Endothelial cell of umbilical vein (primary cell): ENCODE measurements at regions not wholly inside any gene's neighbourhood (a gene's known extent, or its start where the extent isn't known, plus 50 kb on each side); places are given as distances from the start of the nearest gene placed in this dataset.

Experiments
- BruUV-seq: library from RNA; stranded (reverse); fragments of 400-500 nt; replicated peaks from 2 replicates; lab custom pipeline; 2021; lab: Mats Ljungman, UMichigan
- CTCF ChIA-PET: fragments of 300-600, 350-600 bp; sonication (Branson Sonifier 250); formaldehyde crosslinking; loops from one replicate; lab custom pipeline; 2021; ENCODE audit warnings: antibody characterized with exemption, inconsistent platforms; lab: Charles Lee
- POLR2A ChIA-PET: fragments of 300-600, 350-600 bp; sonication (Branson Sonifier 250); formaldehyde crosslinking; loops from one replicate; lab custom pipeline; 2021; ENCODE audit warnings: antibody characterized with exemption, inconsistent platforms; lab: Charles Lee
- DNase-seq: peaks from one replicate; pipeline ENCODE4 v3.0.0-alpha.2; 2011; ENCODE audit warnings: low read depth, low spot score
- FAIRE-seq: peaks from 2 replicates; lab custom pipeline; 2011; peaks lifted over from hg19 to GRCh38; lab: Jason Lieb, UNC
- H2AFZ ChIP-seq: 2 replicates; pipeline ENCODE4 v1.6.0; 2012; ENCODE audit warnings: low read depth, low read length, control low read depth, inconsistent platforms
- H3K27ac ChIP-seq: 2 replicates; pipeline ENCODE4 v1.5.1; 2011; ENCODE audit warnings: low read depth, mild to moderate bottlenecking, control low read depth, low read length, moderate library complexity; ENCODE audit not compliant: insufficient read depth
- H3K27me3 ChIP-seq, 2 experiments: 2 replicates each; pipeline versions ENCODE4 v1.6.0 to v1.6.1; 2011; ENCODE audit warnings: low read length in 2 of 2, mixed read lengths in 1 of 2; ENCODE audit not compliant: control insufficient read depth in 2 of 2, insufficient read depth in 2 of 2
- H3K36me3 ChIP-seq, 2 experiments: 2 replicates in 1 of 2; 3 replicates in 1 of 2; pipeline ENCODE4 v1.5.1; 2011; ENCODE audit warnings: low read length in 2 of 2, mild to moderate bottlenecking in 1 of 2, moderate library complexity in 1 of 2; ENCODE audit not compliant: control insufficient read depth in 2 of 2, insufficient read depth in 2 of 2; ENCODE audit errors: extremely low read depth in 1 of 2
- H3K4me1 ChIP-seq: 3 replicates; pipeline ENCODE4 v1.5.1; 2011; ENCODE audit warnings: mild to moderate bottlenecking, low read length; ENCODE audit not compliant: control insufficient read depth, insufficient read depth; ENCODE audit errors: extremely low read depth
- H3K4me2 ChIP-seq: 2 replicates; pipeline ENCODE4 v1.6.1; 2011; ENCODE audit warnings: low read length, control low read depth, mixed read lengths; ENCODE audit not compliant: insufficient read depth
- H3K4me3 ChIP-seq, 3 experiments: fragments of 200-600 bp in 1 of 3; sonication (generic), shearing (Covaris generic) in 1 of 3; replicated peaks in 1 of 3; 2 replicates each; pipeline ENCODE4 v1.5.1; 2011 to 2016; ENCODE audit warnings: control low read depth in 3 of 3, low read length in 3 of 3, mild to moderate bottlenecking in 2 of 3, inconsistent platforms in 1 of 3, low read depth in 1 of 3, moderate library complexity in 1 of 3; ENCODE audit not compliant: insufficient read depth in 1 of 3
- H3K79me2 ChIP-seq: 2 replicates; pipeline ENCODE4 v1.6.0; 2012; ENCODE audit warnings: low read length, inconsistent platforms; ENCODE audit not compliant: control insufficient read depth, insufficient read depth
- H3K9ac ChIP-seq: replicated peaks from 2 replicates; pipeline ENCODE3; 2011; ENCODE audit warnings: low read length, control low read depth; ENCODE audit not compliant: insufficient read depth; ENCODE audit errors: extremely low read depth
- H3K9me1 ChIP-seq: replicated peaks from 3 replicates; pipeline ENCODE4 v1.6.0; 2011; ENCODE audit warnings: mild to moderate bottlenecking, low read length; ENCODE audit not compliant: control insufficient read depth, insufficient read depth; ENCODE audit errors: extremely low read depth
- H3K9me3 ChIP-seq: replicated peaks from 2 replicates; pipeline ENCODE4 v1.5.1; 2012; ENCODE audit warnings: low read length, inconsistent platforms; ENCODE audit not compliant: control insufficient read depth, insufficient read depth
- H4K20me1 ChIP-seq: replicated peaks from 2 replicates; pipeline ENCODE3; 2011; ENCODE audit warnings: mild to moderate bottlenecking, low read length; ENCODE audit not compliant: control insufficient read depth, insufficient read depth; ENCODE audit errors: extremely low read depth
- EZH2 ChIP-seq: IDR thresholded peaks from 2 replicates; pipeline ENCODE4 v1.6.1; 2012; ENCODE audit warnings: borderline replicate concordance, low read depth, mild to moderate bottlenecking, moderate library complexity, low read length, inconsistent platforms; ENCODE audit not compliant: severe bottlenecking
- FOS ChIP-seq: IDR thresholded peaks from 2 replicates; pipeline ENCODE4 v1.6.1; 2011; ENCODE audit warnings: mild to moderate bottlenecking, low read length, moderate library complexity, borderline replicate concordance; ENCODE audit not compliant: insufficient read depth
- GATA2 ChIP-seq: IDR thresholded peaks from 2 replicates; pipeline ENCODE4 v1.7.0; 2011; ENCODE audit warnings: low read depth, mild to moderate bottlenecking, moderate library complexity, mixed read lengths, low read length; ENCODE audit not compliant: insufficient read length, insufficient read depth
- MYC ChIP-seq: IDR thresholded peaks from one replicate; pipeline ENCODE4 v1.6.1; 2011; ENCODE audit warnings: mild to moderate bottlenecking, low read depth, low read length
- dilution Hi-C: fragments of 300-500 bp; cut with MboI; formaldehyde crosslinking; loops from one replicate; pipeline ENCODE4 v1.15.0; 2019; ENCODE audit warnings: low sequenced_read_pairs; ENCODE audit not compliant: extremely low pct_ligation_motif_present
- intact Hi-C: fragments of 100-400 bp; cut with micrococcal nuclease; formaldehyde crosslinking; loops from one replicate; pipeline ENCODE4 v1.10.0; 2022
- TF ChIP-seq, protein P1 (sequence below), 2 donors: IDR thresholded peaks; 1 replicate in 1 of 2; 2 replicates in 1 of 2; pipeline ENCODE4 v1.5.1; 2011; ENCODE audit warnings: low read length in 2 of 2, mild to moderate bottlenecking in 2 of 2, moderate library complexity in 2 of 2, control low read depth in 1 of 2, inconsistent platforms in 1 of 2, low read depth in 1 of 2; ENCODE audit not compliant: insufficient read depth in 1 of 2; ENCODE audit errors: extremely low read depth in 1 of 2

DNA sequence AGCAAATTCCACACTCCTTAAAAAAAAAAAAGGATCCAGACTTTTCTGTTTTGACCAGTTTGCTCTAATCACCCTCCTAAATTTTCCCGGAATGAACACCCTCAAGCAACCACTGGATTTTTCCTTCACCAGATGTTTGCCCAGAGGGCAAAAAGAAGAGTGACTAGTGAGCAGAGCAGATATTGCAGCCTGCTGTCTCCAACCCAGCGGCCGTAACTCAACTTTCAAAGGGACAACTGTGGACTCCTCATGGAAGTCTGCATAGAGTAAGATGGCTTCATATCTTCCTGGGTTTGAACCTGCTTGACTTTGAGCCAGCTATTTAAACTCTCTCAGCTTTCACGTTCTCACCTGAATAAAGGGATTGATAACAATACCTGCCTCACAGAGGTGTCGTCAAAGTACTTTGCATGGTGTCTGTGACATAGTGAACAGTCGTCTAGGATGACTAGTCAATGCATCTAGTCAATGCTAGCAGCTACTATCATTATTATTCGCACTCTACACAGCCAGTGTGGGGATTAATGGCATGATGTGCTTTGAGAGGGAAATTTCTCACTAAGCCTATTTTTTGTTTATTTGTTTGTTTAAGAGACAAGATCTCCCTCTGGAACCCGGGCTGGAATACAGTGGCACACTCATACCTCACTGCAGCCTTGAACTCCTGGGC lies 92.2 kb upstream of the HIVEP1 start:
- Histone ChIP-seq H3K79me2 (no peaks in the 10 kb centered on the region), H3K9me1 (no peaks in the 10 kb centered on the region), H3K9me3 (no peaks in the 10 kb centered on the region), H3K9ac (no peak overlapping the region), H3K27ac (no peak overlapping the region), H3K4me1 (peaks cover 2% of the 10 kb centered on the region), H3K4me2 (no peak overlapping the region), H2AFZ (no peak overlapping the region), H3K27me3 (no peaks in the 10 kb centered on the region), H3K36me3 (no peaks in the 10 kb centered on the region), H3K4me3 (no peak overlapping the region), H4K20me1 (no peaks in the 10 kb centered on the region)
- intact Hi-C loops, result no loop called here
- dilution Hi-C loops, result no loop called here
- ChIA-PET POLR2A (no interaction called here), CTCF (interaction anchor here (1.7 kb wide), 1 partner anchor 136 kb away, joined by 4 read pairs; no protein-coding TSS in a partner anchor)
- DNase-seq (no peak), FAIRE-seq (no peak)
- BruUV-seq, result no TSS peak
- TF ChIP-seq MYC (no peak), GATA2 (no peak), EZH2 (no peak), FOS (no peak)
- TF ChIP-seq, protein P1, sequence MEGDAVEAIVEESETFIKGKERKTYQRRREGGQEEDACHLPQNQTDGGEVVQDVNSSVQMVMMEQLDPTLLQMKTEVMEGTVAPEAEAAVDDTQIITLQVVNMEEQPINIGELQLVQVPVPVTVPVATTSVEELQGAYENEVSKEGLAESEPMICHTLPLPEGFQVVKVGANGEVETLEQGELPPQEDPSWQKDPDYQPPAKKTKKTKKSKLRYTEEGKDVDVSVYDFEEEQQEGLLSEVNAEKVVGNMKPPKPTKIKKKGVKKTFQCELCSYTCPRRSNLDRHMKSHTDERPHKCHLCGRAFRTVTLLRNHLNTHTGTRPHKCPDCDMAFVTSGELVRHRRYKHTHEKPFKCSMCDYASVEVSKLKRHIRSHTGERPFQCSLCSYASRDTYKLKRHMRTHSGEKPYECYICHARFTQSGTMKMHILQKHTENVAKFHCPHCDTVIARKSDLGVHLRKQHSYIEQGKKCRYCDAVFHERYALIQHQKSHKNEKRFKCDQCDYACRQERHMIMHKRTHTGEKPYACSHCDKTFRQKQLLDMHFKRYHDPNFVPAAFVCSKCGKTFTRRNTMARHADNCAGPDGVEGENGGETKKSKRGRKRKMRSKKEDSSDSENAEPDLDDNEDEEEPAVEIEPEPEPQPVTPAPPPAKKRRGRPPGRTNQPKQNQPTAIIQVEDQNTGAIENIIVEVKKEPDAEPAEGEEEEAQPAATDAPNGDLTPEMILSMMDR (IDR thresholded peaks at IDR 0.05; ENCODE audit: extremely low read depth in 1 of 2, insufficient read depth in 1 of 2, low read depth in 1 of 2, low read length in 2 of 2), result no peak
